IMR-90 (cell line): ENCODE measurements at regions not wholly inside any gene's neighbourhood (a gene's known extent, or its start where the extent isn't known, plus 50 kb on each side); places are given as distances from the start of the nearest gene placed in this dataset.
A peak's percentile ranks its signal among the peaks of the same experiment; 100 is the strongest.

Source experiments
- ATAC-seq: fragments of 200-7000 bp; cut with Tn5 transposase; 2 replicates; pipeline ENCODE4 v1.9.1; 2020; ENCODE audit warnings: low read depth, mild to moderate bottlenecking, moderate library complexity
- BruUV-seq: library from RNA; stranded (reverse); fragments of 400-500 nt; replicated peaks from 2 replicates; lab custom pipeline; 2021; lab: Mats Ljungman, UMichigan
- CTCF ChIA-PET: fragments of 300-600 bp; formaldehyde crosslinking; extraction: SDS; loops from one replicate; lab custom pipeline; 2021; ENCODE audit warnings: antibody characterized with exemption; lab: Yijun Ruan, JAX
- POLR2A ChIA-PET: fragments of 300-600 bp; sonication (Branson Sonifier 250); formaldehyde crosslinking; loops from one replicate; lab custom pipeline; 2022; ENCODE audit warnings: antibody characterized with exemption; ENCODE audit not compliant: unreplicated experiment; lab: Charles Lee
- DNase-seq: peaks from one replicate; pipeline ENCODE4 v3.0.0; 2013
- H2AFZ ChIP-seq: replicated peaks from 2 replicates; pipeline ENCODE3; 2013; ENCODE audit warnings: low read length, mild to moderate bottlenecking; ENCODE audit not compliant: poor library complexity
- H2AK5ac ChIP-seq: 2 replicates; pipeline ENCODE4 v1.6.1; 2013; ENCODE audit warnings: low read depth, low read length, inconsistent platforms
- H2AK9ac ChIP-seq: replicated peaks from 2 replicates; pipeline ENCODE3; 2013; ENCODE audit warnings: mild to moderate bottlenecking, low read depth, low read length, moderate library complexity; ENCODE audit not compliant: poor library complexity
- H2BK120ac ChIP-seq: 2 replicates; pipeline ENCODE4 v1.6.1; 2013; ENCODE audit warnings: low read depth, low read length, inconsistent platforms
- H2BK15ac ChIP-seq: 3 replicates; pipeline ENCODE4 v1.6.1; 2013; ENCODE audit warnings: low read depth, low read length, inconsistent platforms
- H2BK20ac ChIP-seq: 2 replicates; pipeline ENCODE4 v1.6.1; 2013; ENCODE audit warnings: low read depth, mild to moderate bottlenecking, inconsistent platforms, low read length, moderate library complexity
- H2BK5ac ChIP-seq: 2 replicates; pipeline ENCODE4 v1.6.1; 2013; ENCODE audit warnings: mild to moderate bottlenecking, low read depth, low read length, inconsistent platforms; ENCODE audit not compliant: poor library complexity, severe bottlenecking
- H3K14ac ChIP-seq: replicated peaks from 2 replicates; pipeline ENCODE4 v1.6.1; 2013; ENCODE audit warnings: low read depth, low read length, inconsistent platforms
- H3K18ac ChIP-seq: 2 replicates; pipeline ENCODE4 v1.6.1; 2013; ENCODE audit warnings: low read depth, low read length, control low read depth
- H3K23ac ChIP-seq: 2 replicates; pipeline ENCODE4 v1.6.1; 2013; ENCODE audit warnings: low read depth, low read length, inconsistent platforms
- H3K27ac ChIP-seq: 2 replicates; pipeline ENCODE4 v1.5.1; 2013; ENCODE audit warnings: mild to moderate bottlenecking, control low read depth, low read length; ENCODE audit not compliant: insufficient read depth
- H3K27me3 ChIP-seq: 2 replicates; pipeline ENCODE4 v1.6.1; 2013; ENCODE audit warnings: low read length; ENCODE audit not compliant: control insufficient read depth, insufficient read depth
- H3K36me3 ChIP-seq: 2 replicates; pipeline ENCODE4 v1.6.1; 2013; ENCODE audit warnings: low read length, mixed read lengths; ENCODE audit not compliant: control insufficient read depth, insufficient read depth
- H3K4ac ChIP-seq: 2 replicates; pipeline ENCODE4 v1.6.1; 2013; ENCODE audit warnings: low read depth, low read length, inconsistent platforms
- H3K4me1 ChIP-seq: 2 replicates; pipeline ENCODE4 v1.6.1; 2013; ENCODE audit warnings: low read length, mixed read lengths; ENCODE audit not compliant: control insufficient read depth, insufficient read depth
- H3K4me2 ChIP-seq: 2 replicates; pipeline ENCODE4 v1.6.1; 2013; ENCODE audit warnings: low read depth, mild to moderate bottlenecking, control low read depth, low read length, moderate library complexity
- H3K4me3 ChIP-seq: 2 replicates; pipeline ENCODE4 v1.5.1; 2013; ENCODE audit warnings: low read depth, mild to moderate bottlenecking, control low read depth, low read length, moderate library complexity; ENCODE audit not compliant: insufficient read depth
- H3K56ac ChIP-seq: 2 replicates; pipeline ENCODE4 v1.6.1; 2013; ENCODE audit warnings: low read length, inconsistent platforms; ENCODE audit not compliant: insufficient read depth; ENCODE audit errors: extremely low read depth
- H3K79me1 ChIP-seq, 2 experiments: 2 replicates each; pipeline ENCODE4 v1.6.1; 2013; ENCODE audit warnings: low read length in 2 of 2, inconsistent platforms in 1 of 2, low read depth in 1 of 2
- H3K9ac ChIP-seq: 2 replicates; pipeline ENCODE4 v1.6.1; 2013; ENCODE audit warnings: low read depth, low read length, control low read depth
- H3K9me1 ChIP-seq: 2 replicates; pipeline ENCODE4 v1.6.1; 2013; ENCODE audit warnings: low read length, inconsistent platforms; ENCODE audit not compliant: insufficient read depth
- H3K9me3 ChIP-seq: 2 replicates; pipeline ENCODE4 v1.6.1; 2013; ENCODE audit warnings: low read length; ENCODE audit not compliant: control insufficient read depth, insufficient read depth
- H4K20me1 ChIP-seq: 2 replicates; pipeline ENCODE4 v1.6.1; 2013; ENCODE audit warnings: low read length, inconsistent platforms; ENCODE audit not compliant: insufficient read depth
- H4K5ac ChIP-seq: 2 replicates; pipeline ENCODE4 v1.6.1; 2013; ENCODE audit warnings: mild to moderate bottlenecking, low read depth, low read length, control low read depth
- H4K8ac ChIP-seq, 2 experiments: 2 replicates each; pipeline ENCODE4 v1.6.1; 2013; ENCODE audit warnings: low read depth in 2 of 2, low read length in 2 of 2, control low read depth in 1 of 2, inconsistent platforms in 1 of 2
- H4K91ac ChIP-seq: 2 replicates; pipeline ENCODE4 v1.6.1; 2013; ENCODE audit warnings: low read depth, low read length, inconsistent platforms; ENCODE audit not compliant: insufficient read depth
- MAFK ChIP-seq: IDR thresholded peaks from 2 replicates; pipeline ENCODE4 v1.6.1; 2012; ENCODE audit warnings: low read depth, low read length, improper control_type of control experiment
- MAZ ChIP-seq: IDR thresholded peaks from 2 replicates; pipeline ENCODE4 v1.6.1; 2012; ENCODE audit warnings: low read depth, mild to moderate bottlenecking, low read length, improper control_type of control experiment, moderate library complexity, borderline replicate concordance
- RCOR1 ChIP-seq: IDR thresholded peaks from 2 replicates; pipeline ENCODE4 v1.6.1; 2012; ENCODE audit warnings: mild to moderate bottlenecking, low read length, improper control_type of control experiment; ENCODE audit not compliant: insufficient replicate concordance
- RFX5 ChIP-seq: IDR thresholded peaks from 2 replicates; pipeline ENCODE4 v1.8.0; 2012; ENCODE audit warnings: low read depth, mild to moderate bottlenecking, low read length, moderate library complexity
- USF2 ChIP-seq: fragments of 150-350 bp; IDR thresholded peaks from 2 replicates; pipeline ENCODE4 v1.6.1; 2017; ENCODE audit warnings: mild to moderate bottlenecking, antibody characterized with exemption, low read length, low read depth
- WGBS, 2 experiments: methylation state at CpG; one replicate each; pipeline versions ENCODE4 v1.1.5 to v1.1.7; 2013; ENCODE audit warnings: missing lambda C conversion rate in 2 of 2; ENCODE audit not compliant: insufficient read length in 1 of 2; ENCODE audit errors: extremely low coverage in 2 of 2; 5-methylcytosine and 5-hydroxymethylcytosine counted together
- dilution Hi-C: fragments of 300-500 bp; cut with HindIII; formaldehyde crosslinking; loops from one replicate; pipeline ENCODE4 v1.14.3; 2018; ENCODE audit warnings: low sequenced_read_pairs; ENCODE audit not compliant: unreplicated experiment
- in situ Hi-C: fragments of 300-500 bp; cut with MboI; formaldehyde crosslinking; loops from 3 replicates; pipeline ENCODE4 v1.14.3; 2019; ENCODE audit warnings: low sequenced_read_pairs, inconsistent platforms, mixed read lengths
- intact Hi-C: fragments of 100-400 bp; cut with micrococcal nuclease; formaldehyde crosslinking; loops from 2 replicates; pipeline ENCODE4 v1.10.0; 2022
- TF ChIP-seq, protein P1 (sequence below): conservative IDR thresholded peaks from 2 replicates; pipeline ENCODE4 v1.5.1; 2012; ENCODE audit warnings: mild to moderate bottlenecking, low read depth, low read length, improper control_type of control experiment

GRCh38 chr5:53322257-53322656 lies 158.2 kb upstream of the FST start:
- no peaks in the 10 kb centered on the region for H4K20me1 ChIP-seq
- DNase-seq (peak; percentile 74), ATAC-seq (peak; percentile 91)
- H3K27me3 ChIP-seq, result no peaks in the 10 kb centered on the region
- H3K9me1 ChIP-seq, result 0 out of 2 replicates have a peak, but pooled peaks cover 3% of the 10 kb centered on the region
- intact Hi-C loops, result loop anchor here (5.0 kb wide), 1 partner anchor 35 kb away; no protein-coding TSS in a partner anchor
- H3K56ac ChIP-seq, result no peak overlapping the region
- H2AFZ ChIP-seq, result no peak overlapping the region
- no CpG with 5 or more reads among the region's 1 CpG for WGBS, 2 experiments
- BruUV-seq, result no TSS peak
- peaks cover 7% of the 10 kb centered on the region; the same call in 1 of the 2 replicates for H3K4me1 ChIP-seq
- no peak overlapping the region for H4K5ac ChIP-seq
- H3K36me3 ChIP-seq, result no peaks in the 10 kb centered on the region
- H3K18ac ChIP-seq, result no peak overlapping the region
- no peak overlapping the region for H2BK120ac ChIP-seq
- H3K4ac ChIP-seq, result peak overlapping the region; percentile 5; the same call in 1 of the 2 replicates
- no peak overlapping the region for H4K91ac ChIP-seq
- no peak overlapping the region for H3K23ac ChIP-seq
- H3K79me1 ChIP-seq, result no peaks in the 10 kb centered on the region
- H2BK15ac ChIP-seq, result no peak overlapping the region; the same call in 2 of the 3 replicates
- ChIA-PET POLR2A (no interaction called here), CTCF (no interaction called here)
- no peaks in the 10 kb centered on the region for H3K9me3 ChIP-seq
- no peak overlapping the region for H4K8ac ChIP-seq
- no peak overlapping the region for H2AK9ac ChIP-seq
- no peak overlapping the region for H3K4me3 ChIP-seq
- TF ChIP-seq RCOR1, result no peak
- TF ChIP-seq RFX5, result 0 out of 2 replicates have a peak, but pooled peaks have one; percentile 6
- TF ChIP-seq USF2, result no peak
- TF ChIP-seq MAFK, result no peak
- TF ChIP-seq MAZ, result no peak
- TF ChIP-seq, protein P1, sequence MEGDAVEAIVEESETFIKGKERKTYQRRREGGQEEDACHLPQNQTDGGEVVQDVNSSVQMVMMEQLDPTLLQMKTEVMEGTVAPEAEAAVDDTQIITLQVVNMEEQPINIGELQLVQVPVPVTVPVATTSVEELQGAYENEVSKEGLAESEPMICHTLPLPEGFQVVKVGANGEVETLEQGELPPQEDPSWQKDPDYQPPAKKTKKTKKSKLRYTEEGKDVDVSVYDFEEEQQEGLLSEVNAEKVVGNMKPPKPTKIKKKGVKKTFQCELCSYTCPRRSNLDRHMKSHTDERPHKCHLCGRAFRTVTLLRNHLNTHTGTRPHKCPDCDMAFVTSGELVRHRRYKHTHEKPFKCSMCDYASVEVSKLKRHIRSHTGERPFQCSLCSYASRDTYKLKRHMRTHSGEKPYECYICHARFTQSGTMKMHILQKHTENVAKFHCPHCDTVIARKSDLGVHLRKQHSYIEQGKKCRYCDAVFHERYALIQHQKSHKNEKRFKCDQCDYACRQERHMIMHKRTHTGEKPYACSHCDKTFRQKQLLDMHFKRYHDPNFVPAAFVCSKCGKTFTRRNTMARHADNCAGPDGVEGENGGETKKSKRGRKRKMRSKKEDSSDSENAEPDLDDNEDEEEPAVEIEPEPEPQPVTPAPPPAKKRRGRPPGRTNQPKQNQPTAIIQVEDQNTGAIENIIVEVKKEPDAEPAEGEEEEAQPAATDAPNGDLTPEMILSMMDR, result no peak
- dilution Hi-C loops, result no loop called here
- H3K4me2 ChIP-seq, result no peak overlapping the region
- in situ Hi-C loops, result no loop called here
- no peak overlapping the region for H3K27ac ChIP-seq
- peak overlapping the region; percentile 30 for H2BK5ac ChIP-seq
- no peak overlapping the region for H3K14ac ChIP-seq
- no peak overlapping the region for H2BK20ac ChIP-seq
- no peak overlapping the region for H3K9ac ChIP-seq
- no peak overlapping the region for H2AK5ac ChIP-seq
